ENCODE measurements at regions not wholly inside any gene's neighbourhood (a gene's known extent, or its start where the extent isn't known, plus 50 kb on each side); places are given as distances from the start of the nearest gene placed in this dataset.

DNA sequence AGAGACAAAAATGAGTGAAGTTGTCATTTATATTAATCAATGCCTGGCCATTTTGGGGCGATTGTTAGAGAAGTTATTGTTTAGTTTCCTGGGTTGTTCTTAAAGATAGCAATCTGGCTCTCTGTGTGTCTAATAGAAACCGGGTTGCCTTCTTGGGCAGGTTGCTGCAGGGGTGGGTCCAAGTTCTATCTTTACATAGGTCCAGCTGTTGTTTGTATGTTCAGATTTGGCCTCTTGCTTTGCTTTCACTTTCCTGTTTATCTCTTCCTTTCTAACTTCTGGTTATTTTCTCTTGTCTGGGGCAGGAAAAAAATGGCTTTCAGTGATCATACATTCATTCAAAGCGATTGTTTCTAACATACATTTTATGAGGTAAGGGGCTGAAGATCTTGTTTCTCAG is 128.4 kb upstream of the NOX3 start:
- WGBS, 2 donors, result 69 to 73% methylated on average over 3 of the region's 3 CpGs
- TF ChIP-seq POLR2A (IDR thresholded peaks at IDR 0.05) (no peak), CTCF (IDR thresholded peaks at IDR 0.05) (no peak), EP300 (IDR thresholded peaks at IDR 0.05) (no peak), POLR2AphosphoS5 (IDR thresholded peaks at IDR 0.05) (no peak)
- DNase-seq, result no peak

GRCh38 chr6:155582016-155582991 is 126.7 kb upstream of the NOX3 start:
- no peaks in the 10 kb centered on the region for H3K9me3 ChIP-seq
- intact Hi-C loops (cut with DNase I), result no loop called here
- no peak for DNase-seq
- H3K27ac ChIP-seq, result no peak overlapping the region
- H3K36me3 ChIP-seq, result no peaks in the 10 kb centered on the region
- TF ChIP-seq POLR2A (IDR thresholded peaks at IDR 0.05) (no peak), CTCF (IDR thresholded peaks at IDR 0.05) (no peak), POLR2AphosphoS5 (IDR thresholded peaks at IDR 0.05) (no peak), EP300 (IDR thresholded peaks at IDR 0.05) (no peak)
- H3K4me1 ChIP-seq, result no peaks in the 10 kb centered on the region
- 49 to 80% methylated on average over 9 of the region's 9 CpGs for WGBS, 2 donors
- H3K4me3 ChIP-seq, result no peak overlapping the region
- H3K27me3 ChIP-seq, result no peaks in the 10 kb centered on the region

More for the DNA sequence above, 128.4 kb upstream of the NOX3 start:
- no peaks in the 10 kb centered on the region for H3K36me3 ChIP-seq
- no peak overlapping the region for H3K4me3 ChIP-seq
- no peaks in the 10 kb centered on the region for H3K27me3 ChIP-seq
- H3K9me3 ChIP-seq, result peaks cover 0 to 3% (median 0%) of the 10 kb centered on the region in 4 donors
- intact Hi-C loops (cut with DNase I), result no loop called here
- no peaks in the 10 kb centered on the region for H3K4me1 ChIP-seq
- no peak overlapping the region for H3K27ac ChIP-seq

DNA sequence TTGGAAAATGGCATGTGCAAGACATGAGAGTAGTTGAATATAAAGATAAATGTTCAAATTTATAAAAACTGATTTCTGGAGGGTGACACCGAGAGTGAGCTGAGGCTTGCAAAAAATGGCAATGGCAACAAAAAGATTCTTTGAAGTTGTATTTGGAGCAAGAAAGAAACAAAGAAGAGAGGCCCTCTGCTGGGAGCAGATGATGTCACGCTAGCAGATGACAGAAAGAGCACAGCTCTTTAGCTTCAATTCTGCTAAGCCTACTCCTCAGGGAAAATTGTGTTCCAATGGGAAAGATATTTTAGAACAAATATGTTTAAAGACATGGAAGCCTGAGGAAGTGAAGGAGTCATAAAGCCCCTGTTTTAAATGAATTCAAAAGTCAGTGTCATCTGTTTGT is 125.3 kb upstream of the NOX3 start:
- Histone ChIP-seq H3K27ac (no peak overlapping the region), H3K4me3 (no peak overlapping the region), H3K9me3 (no peaks in the 10 kb centered on the region), H3K27me3 (no peaks in the 10 kb centered on the region), H3K36me3 (no peaks in the 10 kb centered on the region), H3K4me1 (no peaks in the 10 kb centered on the region)
- no peak for DNase-seq
- no peak for TF ChIP-seq EP300 (IDR thresholded peaks at IDR 0.05)
- TF ChIP-seq POLR2A (IDR thresholded peaks at IDR 0.05), result no peak
- no peak for TF ChIP-seq POLR2AphosphoS5 (IDR thresholded peaks at IDR 0.05)
- TF ChIP-seq CTCF (IDR thresholded peaks at IDR 0.05), result no peak
- 86 to 94% methylated on average over 2 of the region's 2 CpGs for WGBS, 2 donors
- intact Hi-C loops (cut with DNase I), result no loop called here

DNA sequence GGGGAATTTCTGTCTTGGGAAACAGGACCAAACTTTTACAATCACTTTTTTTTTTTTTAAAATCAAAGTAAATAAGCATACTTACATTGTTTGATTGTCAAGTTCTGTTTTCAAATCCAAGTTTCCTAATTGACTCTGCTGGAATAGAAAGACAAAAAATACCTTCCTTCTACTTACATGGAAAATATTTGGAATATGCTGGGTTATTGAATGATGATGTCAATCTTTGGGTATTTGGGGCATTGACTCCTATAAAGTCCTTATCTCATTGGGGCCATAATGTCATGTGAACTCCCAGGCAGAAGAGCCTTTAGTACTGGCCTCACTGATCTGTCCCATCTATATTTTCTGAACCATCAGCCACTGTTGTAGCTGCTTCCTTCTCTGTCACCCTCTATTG is 122.6 kb upstream of the NOX3 start:
- Histone ChIP-seq H3K27me3 (no peaks in the 10 kb centered on the region), H3K27ac (no peak overlapping the region), H3K4me3 (no peak overlapping the region), H3K4me1 (no peaks in the 10 kb centered on the region), H3K36me3 (no peaks in the 10 kb centered on the region), H3K9me3 (no peaks in the 10 kb centered on the region)
- intact Hi-C loops (cut with DNase I), result no loop called here
- no peak for TF ChIP-seq POLR2A (IDR thresholded peaks at IDR 0.05)
- TF ChIP-seq POLR2AphosphoS5 (IDR thresholded peaks at IDR 0.05), result no peak
- no peak for TF ChIP-seq EP300 (IDR thresholded peaks at IDR 0.05)
- TF ChIP-seq CTCF (IDR thresholded peaks at IDR 0.05), result no peak
- DNase-seq, result no peak

Measured in sigmoid colon (tissue), 6 donors.